ENCODE measurements at regions not wholly inside any gene's neighbourhood (a gene's known extent, or its start where the extent isn't known, plus 50 kb on each side); places are given as distances from the start of the nearest gene placed in this dataset.

DNA sequence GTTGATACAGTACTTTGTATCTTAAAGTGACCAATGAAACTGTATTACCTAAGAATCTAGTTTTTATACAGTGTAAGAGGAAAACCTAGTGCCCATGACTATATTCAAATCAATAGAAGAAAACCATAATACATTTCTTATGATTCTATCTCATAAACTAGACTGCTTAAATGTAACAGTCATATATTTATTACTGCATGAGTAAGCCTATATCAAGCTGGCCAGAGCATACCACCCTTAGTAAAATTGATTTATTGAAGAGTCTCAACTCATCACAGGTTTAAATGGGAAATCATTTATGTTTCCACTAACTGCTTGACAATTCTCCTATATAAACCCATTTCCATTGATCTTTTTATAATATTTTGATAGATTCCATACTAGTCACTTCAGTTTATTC, 1059.2 kb upstream of the LRRTM1 start:
- TF ChIP-seq, protein P1, sequence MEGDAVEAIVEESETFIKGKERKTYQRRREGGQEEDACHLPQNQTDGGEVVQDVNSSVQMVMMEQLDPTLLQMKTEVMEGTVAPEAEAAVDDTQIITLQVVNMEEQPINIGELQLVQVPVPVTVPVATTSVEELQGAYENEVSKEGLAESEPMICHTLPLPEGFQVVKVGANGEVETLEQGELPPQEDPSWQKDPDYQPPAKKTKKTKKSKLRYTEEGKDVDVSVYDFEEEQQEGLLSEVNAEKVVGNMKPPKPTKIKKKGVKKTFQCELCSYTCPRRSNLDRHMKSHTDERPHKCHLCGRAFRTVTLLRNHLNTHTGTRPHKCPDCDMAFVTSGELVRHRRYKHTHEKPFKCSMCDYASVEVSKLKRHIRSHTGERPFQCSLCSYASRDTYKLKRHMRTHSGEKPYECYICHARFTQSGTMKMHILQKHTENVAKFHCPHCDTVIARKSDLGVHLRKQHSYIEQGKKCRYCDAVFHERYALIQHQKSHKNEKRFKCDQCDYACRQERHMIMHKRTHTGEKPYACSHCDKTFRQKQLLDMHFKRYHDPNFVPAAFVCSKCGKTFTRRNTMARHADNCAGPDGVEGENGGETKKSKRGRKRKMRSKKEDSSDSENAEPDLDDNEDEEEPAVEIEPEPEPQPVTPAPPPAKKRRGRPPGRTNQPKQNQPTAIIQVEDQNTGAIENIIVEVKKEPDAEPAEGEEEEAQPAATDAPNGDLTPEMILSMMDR (IDR thresholded peaks at IDR 0.05): no peak
- no peak for TF ChIP-seq POLR2A (IDR thresholded peaks at IDR 0.05)

All from body of pancreas (tissue), 4 donors.